ENCODE measurements at regions not wholly inside any gene's neighbourhood (a gene's known extent, or its start where the extent isn't known, plus 50 kb on each side); places are given as distances from the start of the nearest gene placed in this dataset.

GRCh38 chr13:59415498-59415897 is 748.2 kb downstream of the DIAPH3 start:
- TF ChIP-seq, protein P1, sequence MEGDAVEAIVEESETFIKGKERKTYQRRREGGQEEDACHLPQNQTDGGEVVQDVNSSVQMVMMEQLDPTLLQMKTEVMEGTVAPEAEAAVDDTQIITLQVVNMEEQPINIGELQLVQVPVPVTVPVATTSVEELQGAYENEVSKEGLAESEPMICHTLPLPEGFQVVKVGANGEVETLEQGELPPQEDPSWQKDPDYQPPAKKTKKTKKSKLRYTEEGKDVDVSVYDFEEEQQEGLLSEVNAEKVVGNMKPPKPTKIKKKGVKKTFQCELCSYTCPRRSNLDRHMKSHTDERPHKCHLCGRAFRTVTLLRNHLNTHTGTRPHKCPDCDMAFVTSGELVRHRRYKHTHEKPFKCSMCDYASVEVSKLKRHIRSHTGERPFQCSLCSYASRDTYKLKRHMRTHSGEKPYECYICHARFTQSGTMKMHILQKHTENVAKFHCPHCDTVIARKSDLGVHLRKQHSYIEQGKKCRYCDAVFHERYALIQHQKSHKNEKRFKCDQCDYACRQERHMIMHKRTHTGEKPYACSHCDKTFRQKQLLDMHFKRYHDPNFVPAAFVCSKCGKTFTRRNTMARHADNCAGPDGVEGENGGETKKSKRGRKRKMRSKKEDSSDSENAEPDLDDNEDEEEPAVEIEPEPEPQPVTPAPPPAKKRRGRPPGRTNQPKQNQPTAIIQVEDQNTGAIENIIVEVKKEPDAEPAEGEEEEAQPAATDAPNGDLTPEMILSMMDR (conservative IDR thresholded peaks at IDR 0.05; ENCODE audit: low read depth, low read length) = no peak
- TF ChIP-seq EZH2 (IDR thresholded peaks at IDR 0.05; ENCODE audit: borderline replicate concordance, low read depth, low read length, poor library complexity, severe bottlenecking) = no peak

All from A673 (cell line).